ENCODE measurements at regions not wholly inside any gene's neighbourhood (a gene's known extent, or its start where the extent isn't known, plus 50 kb on each side); places are given as distances from the start of the nearest gene placed in this dataset.
"Not testable (repeated sequence)": the region's sequence is repeated elsewhere in the genome, so short reads cannot be mapped to it uniquely, and the experiment has no call there.

DNA sequence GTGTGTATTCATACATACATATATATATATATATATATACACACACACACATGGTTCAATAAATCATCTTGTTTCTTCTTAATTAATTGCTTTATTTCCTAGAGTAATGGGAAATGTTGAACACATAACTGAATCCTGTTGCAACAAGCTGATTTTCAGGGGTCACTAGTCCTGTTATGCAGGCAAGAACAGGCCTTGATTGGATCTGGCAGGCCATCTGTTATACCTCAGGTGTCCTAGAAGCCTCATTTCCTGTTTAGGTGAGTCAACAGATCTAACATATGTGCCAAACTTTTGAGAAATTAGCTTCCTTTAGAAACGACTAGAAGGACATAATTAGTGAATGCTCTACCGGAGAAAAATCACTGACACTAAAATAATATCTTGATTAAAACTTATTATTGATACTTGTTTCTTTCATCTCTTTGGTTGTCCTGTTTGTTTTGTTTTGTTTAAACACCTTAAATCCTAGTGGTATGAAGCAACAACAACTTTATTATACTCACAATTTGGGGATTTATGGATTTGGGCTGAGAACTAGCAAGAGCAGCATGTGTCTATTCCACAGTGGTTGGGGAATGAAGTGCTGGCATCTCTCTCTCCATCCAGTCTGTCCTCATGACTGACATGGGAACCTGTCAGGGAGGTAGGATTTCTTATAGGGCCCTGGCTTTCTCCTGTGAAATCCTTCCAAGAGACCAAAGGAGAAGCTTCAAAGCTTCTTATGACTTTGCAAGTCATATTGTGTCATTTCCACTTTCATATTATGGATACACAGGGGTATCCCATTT is 552.6 kb downstream of the NSUN3 start:
- no peak for DNase-seq

DNA sequence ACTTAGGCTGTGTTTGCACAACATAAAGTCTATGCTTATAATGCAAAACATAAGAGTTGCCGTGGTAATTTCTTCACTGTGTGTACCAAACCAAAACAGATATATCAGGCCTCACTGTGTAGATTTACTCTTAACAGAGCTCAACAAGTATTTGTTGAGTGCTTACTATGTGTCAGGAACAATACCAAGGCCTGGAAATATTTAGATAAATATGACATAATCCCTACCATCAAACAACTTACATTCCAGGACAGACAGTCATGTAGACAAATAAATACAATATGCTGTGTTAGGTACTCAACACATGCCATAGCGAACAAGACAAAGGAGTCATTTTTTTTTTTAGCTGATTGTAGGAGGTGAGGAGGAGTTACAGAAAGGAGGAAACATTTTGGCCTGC is 554.0 kb downstream of the NSUN3 start:
- no peak for DNase-seq

DNA sequence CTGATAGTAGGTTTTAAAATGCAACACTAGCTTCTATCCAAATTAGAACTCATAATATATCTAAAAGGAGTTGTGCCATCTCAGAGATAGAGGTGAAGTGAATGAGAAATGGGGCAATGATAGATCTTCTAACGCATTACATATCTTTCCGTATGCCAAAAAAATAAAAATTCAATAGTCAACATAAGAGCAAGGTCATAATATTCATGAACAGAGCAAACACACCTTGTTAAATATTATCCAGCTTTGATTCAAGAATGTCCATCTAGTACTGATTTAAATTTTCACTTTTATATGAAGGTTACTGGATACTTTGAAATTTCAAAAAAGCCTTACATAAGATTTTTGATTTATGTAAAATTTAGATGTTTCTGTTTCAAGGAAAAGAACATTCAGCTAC is 554.5 kb downstream of the NSUN3 start:
- DNase-seq = no peak

DNA sequence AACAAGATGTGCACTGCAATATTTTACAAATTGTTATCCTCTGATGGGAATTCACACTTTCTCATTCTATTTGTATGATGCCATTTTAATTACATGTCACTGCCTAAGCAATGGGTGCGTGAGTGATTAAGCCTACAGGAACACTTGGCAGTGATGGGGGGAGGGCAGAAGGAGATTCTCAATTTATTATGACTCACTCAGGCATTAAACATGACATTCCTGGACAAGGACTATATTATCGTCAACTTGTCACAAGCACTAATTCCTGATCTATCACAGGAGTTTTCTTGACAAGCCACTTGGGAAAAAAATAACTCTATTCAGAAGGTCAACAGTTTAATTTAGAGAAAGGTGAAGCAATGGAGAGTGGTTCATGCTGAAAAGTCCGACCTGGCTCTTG is 556.8 kb downstream of the NSUN3 start:
- no peak for DNase-seq

DNA sequence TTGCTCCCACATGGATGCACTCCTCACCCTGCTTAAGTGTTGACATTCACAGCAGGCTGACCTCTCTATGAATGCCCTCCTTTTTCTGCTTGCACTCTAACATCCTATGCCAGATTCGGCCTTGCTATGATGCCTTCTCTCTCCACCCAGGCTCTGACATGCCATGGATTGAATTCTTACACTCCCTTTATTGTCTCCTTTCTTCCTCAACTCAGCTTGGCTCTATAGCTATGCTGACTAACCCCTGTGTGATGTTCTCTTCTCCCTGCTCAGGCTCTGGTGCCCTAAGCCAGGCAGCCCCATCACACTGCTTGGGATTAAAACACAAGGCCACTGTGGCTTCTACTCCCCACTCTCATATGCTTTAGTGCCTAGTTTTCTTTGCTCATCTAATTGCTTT is 563.7 kb downstream of the NSUN3 start:
- no peak for DNase-seq

DNA sequence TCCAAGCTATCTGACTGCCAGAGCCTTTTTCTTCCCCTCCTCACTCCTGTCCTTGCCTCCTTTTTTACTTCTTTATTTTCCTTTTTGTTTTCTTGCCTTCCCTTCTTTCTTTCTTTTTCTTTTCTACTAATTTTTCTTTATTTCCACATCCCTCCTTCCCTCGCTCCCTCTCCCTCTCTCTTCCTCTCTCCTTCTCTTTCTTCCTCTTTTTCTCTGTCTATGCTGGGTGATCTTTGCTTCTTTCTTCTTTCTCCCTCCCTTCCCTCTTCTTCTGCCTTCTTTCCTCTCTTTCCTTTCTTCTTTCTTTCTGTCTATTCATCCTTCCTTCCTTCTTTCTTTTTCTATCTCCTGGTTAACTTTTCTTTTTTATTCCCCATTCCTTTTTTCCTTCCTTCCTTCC is 564.8 kb downstream of the NSUN3 start:
- DNase-seq = no peak

DNA sequence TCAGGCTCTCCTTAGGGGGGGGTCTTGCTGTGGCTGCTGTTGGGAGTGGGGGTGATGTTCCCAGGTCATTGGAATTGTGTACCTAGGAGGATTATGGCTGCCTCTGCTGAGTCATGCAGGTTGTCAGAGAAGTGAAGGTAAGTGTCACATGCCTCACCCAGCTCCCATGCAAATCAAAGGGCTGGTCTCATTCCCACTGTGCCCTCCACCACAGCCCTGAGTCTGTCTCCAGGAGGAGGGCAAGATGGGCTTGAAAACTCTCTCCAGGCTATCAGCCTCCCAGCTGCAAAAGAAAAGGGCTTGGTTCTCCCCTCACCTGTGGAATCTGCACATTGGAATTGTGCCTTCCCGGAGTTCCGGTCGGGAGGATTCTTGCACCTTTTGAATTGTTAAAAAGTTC is 580.5 kb downstream of the NSUN3 start:
- DNase-seq = no peak

DNA sequence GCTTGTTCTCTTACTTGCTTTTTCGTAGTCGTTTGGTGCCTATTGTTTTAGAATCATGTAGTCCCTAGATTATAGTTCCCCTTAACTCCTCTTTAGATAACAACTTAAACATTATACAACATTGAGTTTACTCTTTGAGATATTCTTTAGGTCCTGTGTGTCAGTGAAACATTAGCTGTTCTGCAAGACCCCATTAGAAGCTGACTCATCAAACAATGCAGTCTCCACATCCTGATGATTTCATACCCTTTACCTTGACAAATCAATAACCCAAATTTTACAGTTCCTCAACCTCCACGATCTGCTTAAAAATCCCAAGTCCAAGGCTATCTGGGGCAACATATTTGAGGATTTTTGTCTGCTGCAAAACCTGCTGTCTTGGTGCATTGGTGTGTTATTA is 582.9 kb downstream of the NSUN3 start:
- DNase-seq = no peak

DNA sequence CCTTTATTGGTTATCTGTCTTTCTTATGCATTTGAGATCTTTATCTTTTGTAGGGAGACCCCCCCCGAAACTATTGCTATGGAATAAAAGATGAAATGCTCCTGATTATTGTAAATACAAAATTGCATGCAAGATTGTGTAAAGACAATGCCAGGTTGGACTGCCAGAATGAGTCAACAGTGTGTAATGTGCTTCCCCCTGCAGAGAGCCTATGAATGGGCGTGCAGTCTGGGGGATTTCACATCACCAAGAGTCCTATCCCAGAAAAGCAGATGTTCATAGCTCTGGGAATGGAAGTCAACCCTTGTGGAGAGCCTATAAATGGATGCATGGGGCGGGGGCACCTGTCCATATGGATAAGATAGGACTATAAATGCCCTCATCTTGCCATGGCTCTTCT is 584.3 kb downstream of the NSUN3 start:
- no peak for DNase-seq

DNA sequence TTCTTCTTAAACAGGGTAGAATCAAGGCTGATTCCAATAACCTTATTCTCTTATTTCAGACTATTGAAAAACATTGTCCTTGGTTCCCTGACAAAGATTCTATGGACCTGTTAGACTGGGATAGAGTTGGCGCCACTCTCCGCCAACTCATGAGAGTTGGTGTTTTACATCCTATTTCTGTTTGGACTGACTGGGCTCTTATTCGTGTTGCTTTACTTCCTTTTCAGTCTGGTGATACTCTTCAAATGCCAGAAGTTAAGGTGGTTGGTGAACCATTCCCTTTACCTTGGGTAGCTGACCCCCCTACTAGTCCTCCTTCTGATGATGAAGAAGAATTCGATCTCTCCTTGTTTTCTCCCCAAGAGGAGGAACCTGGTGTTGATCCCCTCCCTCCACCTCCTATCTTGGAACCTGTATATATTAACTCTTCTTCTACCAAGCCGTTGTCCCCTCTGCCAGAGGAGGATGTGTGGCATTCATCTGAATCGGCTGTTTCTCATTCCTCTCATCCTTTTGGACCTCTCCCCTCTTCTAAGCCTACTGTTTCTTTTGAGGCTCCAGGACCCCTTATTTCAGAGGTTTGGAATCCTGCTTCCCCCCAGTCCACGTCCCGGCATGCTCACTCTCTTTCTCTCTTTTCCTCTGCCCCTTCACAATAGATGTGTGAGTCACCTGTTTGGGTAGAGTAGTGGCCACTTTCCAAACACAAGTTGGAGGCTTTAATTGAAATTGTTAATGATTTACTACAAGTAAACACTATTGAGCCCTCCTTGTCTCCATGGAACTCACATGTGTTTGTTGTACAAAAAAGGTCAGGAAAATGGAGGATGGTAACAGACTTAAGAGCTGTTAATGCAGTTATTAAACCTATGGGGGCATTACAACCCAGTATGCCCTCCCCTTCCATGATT is 585.7 kb downstream of the NSUN3 start:
- not testable (repeated sequence) for DNase-seq

DNA sequence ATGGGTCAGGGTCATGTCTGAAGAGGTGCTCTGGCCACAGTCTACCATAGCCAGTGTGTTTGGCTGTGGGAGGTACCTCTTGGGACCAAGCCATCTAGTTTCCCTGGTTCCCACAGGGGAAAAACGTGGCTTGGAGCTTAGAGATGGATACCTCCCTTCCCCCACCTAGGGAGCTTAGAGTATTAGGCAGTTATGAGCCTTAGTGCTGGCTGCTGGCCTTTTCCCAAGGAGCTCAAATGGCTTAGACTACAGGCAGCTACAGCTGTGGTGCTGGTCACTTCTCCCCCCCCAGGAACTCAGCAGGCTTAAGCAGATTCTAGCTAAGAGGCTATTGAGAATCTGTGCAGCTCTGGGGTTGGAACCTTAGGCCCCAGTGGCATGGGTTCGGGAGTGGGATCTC is 591.2 kb downstream of the NSUN3 start:
- no peak for DNase-seq

DNA sequence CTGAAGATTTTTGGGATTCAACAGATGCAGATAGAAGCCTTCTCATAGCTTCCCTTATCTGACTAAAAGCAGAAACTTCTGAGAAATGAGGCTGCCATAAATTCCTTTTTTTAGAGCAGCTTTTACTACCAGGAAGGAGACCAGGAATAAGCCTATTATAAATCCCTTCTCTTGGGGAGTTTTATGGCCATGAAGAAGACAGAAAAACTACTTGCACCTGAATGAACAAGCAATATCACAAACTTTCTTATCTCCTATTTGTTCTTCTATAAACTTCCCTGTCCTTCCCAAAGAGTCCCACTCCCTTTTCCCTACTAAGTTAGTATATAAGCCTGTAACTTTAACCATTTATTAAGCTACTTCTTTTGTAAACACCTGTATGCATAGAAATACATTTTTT is 603.1 kb downstream of the NSUN3 start:
- no peak for DNase-seq

DNA sequence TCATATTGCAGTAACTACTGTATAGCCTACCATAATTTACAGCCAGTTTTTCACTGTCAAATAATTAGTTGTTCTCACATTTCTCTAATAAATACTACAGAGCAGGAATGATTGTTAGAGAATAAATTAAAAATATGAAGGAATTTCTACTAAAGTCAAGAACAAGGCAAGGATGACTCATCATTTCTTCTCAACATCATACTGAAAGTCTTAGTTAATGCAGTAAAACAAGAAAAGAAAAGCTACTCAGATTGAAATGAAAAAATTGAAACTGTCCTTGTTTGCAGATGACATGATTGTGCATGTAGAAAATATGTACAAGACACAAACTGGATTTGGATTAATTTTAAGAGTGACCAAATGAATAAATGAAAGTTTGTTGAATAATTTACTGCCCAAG is 608.2 kb downstream of the NSUN3 start:
- DNase-seq = no peak

DNA sequence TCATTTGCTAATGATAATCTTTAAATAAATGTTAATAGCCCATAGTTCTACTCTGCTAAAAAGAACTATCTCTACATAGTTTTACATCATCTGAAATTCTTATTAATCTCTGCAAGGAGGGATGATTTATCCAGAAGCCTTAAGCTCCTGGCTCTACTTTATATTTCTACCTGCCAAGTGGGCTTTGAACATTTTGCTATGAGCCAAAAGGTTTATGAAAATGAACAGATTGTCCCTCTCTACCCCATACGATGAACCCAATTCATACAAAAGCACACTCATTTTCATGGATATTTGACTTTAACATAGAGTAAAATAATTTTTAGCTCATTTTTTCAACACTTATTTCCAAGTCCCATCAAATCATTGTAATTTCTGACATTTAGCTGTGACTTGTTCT is 611.0 kb downstream of the NSUN3 start:
- DNase-seq = no peak

DNA sequence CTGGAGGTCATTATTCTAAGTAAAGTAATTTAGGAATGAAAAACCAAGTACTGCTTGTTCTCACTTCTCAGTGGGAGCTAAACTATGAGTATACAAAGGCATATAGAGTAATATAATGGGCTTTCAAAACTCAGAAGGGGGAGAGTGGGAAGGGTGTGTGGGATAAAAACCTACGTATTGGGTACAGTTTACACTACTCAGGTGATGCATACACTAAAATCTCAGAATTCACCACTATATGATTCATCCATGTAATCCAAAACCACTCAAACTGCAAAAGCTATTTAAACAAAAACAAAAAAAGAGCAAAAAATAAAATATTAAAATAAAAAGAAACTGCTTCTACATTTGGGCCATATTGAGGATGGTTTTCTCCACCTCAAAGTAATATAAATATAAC is 623.3 kb downstream of the NSUN3 start:
- no peak for DNase-seq

DNA sequence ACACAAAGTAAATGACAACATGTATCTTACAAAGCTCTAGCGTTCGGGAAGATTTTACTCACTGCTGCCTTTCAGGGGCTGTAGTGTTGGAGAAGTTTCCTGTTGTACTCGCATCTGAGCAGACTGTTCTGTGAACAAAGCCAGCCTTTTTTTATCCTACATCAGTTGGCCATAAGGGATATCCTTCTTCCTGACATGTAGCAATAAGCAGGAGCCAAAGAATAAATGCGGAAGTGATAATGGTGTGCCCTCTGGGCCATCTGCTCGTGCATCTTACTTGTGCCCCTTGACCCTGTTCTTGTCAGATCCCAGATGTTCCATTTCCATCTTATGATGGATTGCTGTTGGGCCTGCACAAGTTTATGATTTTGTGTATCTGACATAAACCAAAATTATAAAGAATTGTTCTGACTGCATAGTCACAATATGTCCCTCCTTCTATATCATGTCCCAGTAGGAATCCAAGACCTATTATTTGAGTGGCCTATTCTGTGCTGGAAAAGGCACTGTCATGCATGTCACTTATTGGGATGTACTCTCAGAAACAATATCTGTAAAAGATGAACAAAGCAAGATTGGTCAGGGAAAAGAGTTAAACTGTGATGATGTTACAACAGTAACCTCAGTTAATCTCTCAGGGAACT is 631.3 kb downstream of the NSUN3 start:
- no peak for DNase-seq

DNA sequence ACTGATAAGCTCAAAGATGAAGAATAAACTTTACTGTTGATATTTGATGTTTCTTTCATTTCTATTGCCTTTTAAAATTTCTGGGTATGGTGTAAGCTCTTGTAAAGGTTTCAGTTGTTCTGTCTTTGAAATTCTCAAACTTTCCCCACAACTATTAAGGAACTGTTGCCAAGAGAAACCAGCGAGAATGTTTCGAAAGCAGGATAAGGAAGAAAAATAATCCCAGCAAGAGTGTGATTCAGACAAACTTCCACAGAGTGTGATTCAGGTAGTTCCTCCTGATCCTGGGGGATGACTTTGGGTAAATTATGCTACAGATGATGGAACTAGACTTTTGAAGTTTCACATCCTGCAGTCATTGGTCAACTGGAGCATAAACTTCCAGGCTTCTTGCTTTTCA is 632.0 kb downstream of the NSUN3 start:
- no peak for DNase-seq

DNA sequence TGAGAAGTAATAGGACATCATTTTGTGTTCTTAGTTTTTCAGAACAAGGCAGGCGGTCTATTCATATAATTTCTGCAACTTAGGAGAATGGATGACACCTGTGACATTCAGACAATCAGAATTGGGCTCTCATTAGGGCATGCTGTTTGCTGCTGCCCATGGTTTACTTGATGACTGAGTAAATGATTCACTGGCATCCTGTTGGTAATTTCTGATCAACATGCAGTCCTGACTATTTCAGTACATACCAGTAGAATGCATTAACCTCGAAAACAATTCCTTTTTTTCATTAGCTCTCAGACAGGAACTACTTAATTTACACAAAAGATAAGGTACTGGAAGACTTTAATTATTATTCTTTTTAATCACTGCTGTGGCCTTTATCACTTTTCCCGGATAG is 641.6 kb downstream of the NSUN3 start:
- no peak for DNase-seq

DNA sequence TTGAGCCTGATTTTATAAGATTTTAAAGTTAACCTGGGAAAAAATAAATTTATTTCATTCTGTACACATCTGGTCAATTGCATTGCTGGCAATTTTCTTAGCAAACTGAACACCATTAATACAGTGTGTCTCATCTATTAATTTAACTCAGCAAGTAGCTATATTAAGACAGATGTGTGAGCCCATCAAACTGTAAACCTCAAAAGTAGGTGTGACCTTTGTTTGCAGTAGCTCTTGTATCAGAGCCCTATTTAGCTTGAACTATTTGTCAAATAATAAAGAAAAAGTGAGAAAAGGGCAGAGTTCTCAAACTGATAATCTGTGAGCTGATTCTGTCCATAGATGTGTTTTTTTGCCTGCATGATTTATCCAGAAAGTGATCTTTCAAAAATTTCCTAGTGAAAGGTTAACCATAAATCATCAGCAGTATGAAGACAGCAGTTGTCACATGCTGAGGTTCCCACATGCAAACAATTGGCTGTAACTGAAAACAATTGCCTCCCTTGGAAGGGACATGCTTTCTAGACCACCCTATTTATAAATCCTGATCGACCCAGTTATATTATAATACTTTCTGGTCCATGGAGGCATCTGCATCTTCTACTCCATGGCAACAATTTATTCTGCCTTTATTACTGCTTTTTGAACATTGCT is 646.5 kb downstream of the NSUN3 start:
- DNase-seq = no peak

DNA sequence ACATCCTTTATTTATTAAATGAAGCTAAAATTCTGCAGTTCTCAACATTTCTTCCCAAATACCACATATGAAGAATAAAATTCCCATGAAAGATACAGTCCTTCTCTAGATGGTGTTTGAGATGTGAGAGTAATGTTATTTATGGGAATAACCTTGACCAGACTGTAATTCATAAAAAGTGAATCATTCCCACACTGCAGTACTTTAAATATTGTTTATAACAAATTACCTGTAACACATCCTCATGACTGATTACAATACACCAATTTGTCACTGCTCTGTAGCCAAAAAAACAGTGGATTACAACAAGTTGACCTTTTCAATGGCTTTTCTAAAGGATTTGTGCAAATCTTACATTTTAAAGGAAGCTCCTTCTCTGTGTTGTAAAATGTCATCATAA is 651.3 kb downstream of the NSUN3 start:
- DNase-seq = no peak

DNA sequence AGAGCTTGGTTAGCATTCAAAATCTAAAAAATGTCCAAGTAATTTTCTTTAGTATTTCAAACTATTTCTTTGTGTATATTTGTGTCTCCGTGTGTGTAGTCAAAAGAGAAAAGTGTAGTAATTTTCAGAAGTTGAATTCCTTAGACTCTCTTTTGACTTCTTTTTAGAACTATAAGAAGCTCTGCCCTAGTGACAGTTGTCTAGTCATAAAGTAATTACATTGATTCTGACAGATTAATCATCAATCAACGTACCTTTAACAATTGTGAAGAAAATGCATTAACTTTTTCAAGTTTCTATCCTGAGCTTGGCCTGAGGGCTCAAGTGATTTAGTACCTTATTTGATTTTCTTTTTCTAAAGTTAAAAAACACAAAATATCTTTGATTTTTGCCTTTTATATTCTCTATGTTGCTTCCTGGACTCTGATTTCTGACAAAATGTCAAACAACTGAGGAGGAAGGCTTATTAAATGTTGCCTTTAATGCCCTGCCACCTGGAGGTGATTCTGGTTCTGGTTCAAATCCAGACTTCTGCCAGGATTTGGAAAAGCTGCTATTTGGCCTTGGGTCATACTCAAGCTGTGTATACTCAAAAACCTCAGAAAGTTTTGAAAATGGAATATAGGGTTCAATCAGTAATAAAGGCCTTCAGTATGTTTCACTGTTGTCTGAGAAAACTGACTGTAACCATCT is 653.6 kb downstream of the NSUN3 start:
- DNase-seq = no peak

DNA sequence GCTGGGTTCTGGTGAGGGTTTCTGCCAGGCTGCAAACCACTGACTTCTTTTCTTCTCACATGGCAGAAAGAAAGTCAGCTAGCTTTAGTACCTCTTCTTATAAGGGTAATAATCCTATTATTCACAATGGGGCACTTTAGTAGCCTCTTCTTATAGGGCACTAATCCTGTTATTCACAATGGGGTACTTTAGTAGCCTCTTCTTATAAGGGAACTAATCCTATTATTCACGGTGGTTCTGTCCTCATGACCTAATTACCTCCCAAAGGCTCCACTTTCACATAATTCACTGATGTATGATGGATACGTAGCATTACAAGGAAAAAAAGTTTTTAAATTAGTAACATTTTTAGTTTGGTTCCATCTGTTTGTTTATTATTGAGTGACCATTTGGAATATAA is 671.3 kb downstream of the NSUN3 start:
- DNase-seq = no peak

DNA sequence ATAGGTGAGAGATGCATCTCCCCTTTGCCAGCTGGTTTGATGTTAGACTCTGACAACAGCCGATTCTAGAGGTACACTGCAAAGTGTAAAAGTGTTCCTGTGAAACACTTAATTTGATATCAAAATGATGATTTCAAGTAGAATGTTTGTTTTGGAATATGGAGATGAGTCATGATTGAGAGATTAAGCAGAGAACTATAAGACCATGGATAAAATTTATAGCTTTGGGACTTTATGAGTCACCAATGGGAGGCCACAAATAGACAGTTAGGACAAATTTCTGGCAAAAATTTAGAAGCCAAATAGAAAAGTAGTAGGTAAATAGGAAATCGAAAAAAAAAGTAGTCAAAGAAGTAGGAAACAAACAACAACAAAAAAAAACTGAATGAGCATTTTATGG is 672.5 kb downstream of the NSUN3 start:
- DNase-seq = no peak
